ENCODE measurements at regions not wholly inside any gene's neighbourhood (a gene's known extent, or its start where the extent isn't known, plus 50 kb on each side); places are given as distances from the start of the nearest gene placed in this dataset.

DNA sequence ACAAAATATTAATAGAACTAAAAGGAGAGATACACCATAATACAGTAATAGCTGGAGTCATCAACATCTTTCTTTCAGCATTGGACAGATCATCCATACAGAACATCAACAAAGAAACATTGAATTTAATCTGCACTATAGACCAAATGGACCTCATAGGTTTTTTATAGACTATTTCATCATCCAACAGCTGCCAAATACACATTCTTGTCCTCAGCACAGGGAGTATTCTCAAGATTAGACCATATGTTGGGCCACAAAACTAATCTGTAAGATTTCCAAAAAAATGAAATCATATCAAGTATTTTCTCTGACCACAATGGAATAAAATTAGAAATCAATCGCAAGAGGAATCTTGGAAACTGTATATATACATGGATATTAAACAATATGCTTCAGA lies 86.9 kb downstream of the FSCB start:
- no peak overlapping the region for H3K27ac Mint-ChIP-seq
- no peak overlapping the region for H3K4me3 Mint-ChIP-seq
- TF ChIP-seq, protein P1, sequence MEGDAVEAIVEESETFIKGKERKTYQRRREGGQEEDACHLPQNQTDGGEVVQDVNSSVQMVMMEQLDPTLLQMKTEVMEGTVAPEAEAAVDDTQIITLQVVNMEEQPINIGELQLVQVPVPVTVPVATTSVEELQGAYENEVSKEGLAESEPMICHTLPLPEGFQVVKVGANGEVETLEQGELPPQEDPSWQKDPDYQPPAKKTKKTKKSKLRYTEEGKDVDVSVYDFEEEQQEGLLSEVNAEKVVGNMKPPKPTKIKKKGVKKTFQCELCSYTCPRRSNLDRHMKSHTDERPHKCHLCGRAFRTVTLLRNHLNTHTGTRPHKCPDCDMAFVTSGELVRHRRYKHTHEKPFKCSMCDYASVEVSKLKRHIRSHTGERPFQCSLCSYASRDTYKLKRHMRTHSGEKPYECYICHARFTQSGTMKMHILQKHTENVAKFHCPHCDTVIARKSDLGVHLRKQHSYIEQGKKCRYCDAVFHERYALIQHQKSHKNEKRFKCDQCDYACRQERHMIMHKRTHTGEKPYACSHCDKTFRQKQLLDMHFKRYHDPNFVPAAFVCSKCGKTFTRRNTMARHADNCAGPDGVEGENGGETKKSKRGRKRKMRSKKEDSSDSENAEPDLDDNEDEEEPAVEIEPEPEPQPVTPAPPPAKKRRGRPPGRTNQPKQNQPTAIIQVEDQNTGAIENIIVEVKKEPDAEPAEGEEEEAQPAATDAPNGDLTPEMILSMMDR (IDR thresholded peaks at IDR 0.05): no peak
- H3K36me3 Mint-ChIP-seq (ENCODE audit: low read depth): no peaks in the 10 kb centered on the region
- DNase-seq (no peak), ATAC-seq (ENCODE audit: low read depth) (no peak)
- ChIA-PET CTCF (no interaction called here), POLR2A (no interaction called here)
- H3K9me3 Mint-ChIP-seq: peaks cover 7% of the 10 kb centered on the region
- H3K4me1 Mint-ChIP-seq: no peaks in the 10 kb centered on the region
- H3K27me3 Mint-ChIP-seq: no peaks in the 10 kb centered on the region
- intact Hi-C loops (cut with micrococcal nuclease): no loop called here

DNA sequence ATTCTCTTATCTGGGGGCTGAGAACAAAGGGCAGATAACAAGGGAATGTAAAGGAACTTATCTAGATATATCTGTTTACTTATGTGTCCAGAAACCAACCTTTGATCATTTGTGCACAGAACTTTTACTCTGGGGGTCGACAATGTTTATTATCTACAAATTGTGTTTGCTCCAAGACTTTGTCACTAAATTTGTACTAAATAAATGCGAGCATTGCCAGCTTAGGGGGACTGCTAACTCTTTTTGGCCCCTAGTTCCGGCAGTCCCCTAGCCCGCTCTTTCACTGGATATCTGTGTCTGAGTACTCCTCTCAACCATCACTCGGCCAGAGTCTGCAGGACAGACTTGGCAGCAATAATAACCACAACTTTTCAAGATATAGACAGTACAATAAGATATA lies 88.2 kb downstream of the FSCB start:
- TF ChIP-seq, protein P1 (IDR thresholded peaks at IDR 0.05): no peak
- intact Hi-C loops (cut with micrococcal nuclease): no loop called here
- Mint-ChIP-seq H3K27ac (no peak overlapping the region), H3K27me3 (no peaks in the 10 kb centered on the region), H3K4me1 (no peaks in the 10 kb centered on the region), H3K9me3 (peaks cover 7% of the 10 kb centered on the region), H3K4me3 (no peak overlapping the region), H3K36me3 (ENCODE audit: low read depth) (no peaks in the 10 kb centered on the region)
- no peak for DNase-seq
- POLR2A ChIA-PET: no interaction called here
- no peak for ATAC-seq (ENCODE audit: low read depth)
- CTCF ChIA-PET: no interaction called here

DNA sequence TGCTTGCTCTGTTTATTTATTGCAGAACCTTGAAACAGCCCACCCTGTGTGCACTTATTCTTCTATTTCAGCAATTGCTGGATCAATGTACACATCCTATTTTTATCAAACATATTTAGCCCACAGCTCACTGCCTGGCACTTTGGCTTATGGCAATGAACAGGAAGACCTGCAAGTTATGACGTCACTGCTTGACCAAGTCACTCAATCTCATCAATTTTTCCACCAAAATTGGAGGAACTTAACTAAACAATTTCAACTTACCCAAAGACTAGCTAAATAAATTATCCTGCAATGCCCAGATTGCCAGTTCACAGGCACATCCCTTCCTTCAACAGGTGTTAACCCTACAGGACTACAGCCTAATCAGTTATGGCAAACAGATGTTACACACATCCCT lies 89.3 kb downstream of the FSCB start:
- CTCF ChIA-PET: no interaction called here
- no peaks in the 10 kb centered on the region for H3K4me1 Mint-ChIP-seq
- H3K4me3 Mint-ChIP-seq: no peak overlapping the region
- no peaks in the 10 kb centered on the region for H3K27me3 Mint-ChIP-seq
- ATAC-seq (ENCODE audit: low read depth): no peak
- H3K9me3 Mint-ChIP-seq: peaks cover 7% of the 10 kb centered on the region
- POLR2A ChIA-PET: no interaction called here
- no peak overlapping the region for H3K27ac Mint-ChIP-seq
- intact Hi-C loops (cut with micrococcal nuclease): no loop called here
- TF ChIP-seq, protein P1 (IDR thresholded peaks at IDR 0.05): no peak
- H3K36me3 Mint-ChIP-seq (ENCODE audit: low read depth): no peaks in the 10 kb centered on the region
- DNase-seq: no peak

DNA sequence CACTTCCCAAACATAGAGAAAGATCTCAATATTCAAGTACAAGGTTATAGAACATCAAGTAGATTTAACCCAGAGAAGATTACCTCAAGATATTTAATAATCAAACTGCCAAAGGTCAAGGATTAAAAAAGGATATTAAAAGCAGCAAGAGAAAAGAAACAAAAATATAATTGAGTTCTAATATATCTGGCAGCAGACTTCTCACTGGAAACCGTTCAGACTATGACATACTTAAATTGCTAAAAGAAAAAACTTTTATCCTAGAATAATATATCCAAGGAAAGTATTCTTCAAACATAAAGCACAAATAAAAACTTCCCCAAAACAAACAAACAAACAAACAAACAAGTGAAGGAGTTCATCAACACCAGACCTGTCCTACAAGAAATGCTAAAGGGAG lies 92.4 kb downstream of the FSCB start:
- Mint-ChIP-seq H3K4me1 (no peaks in the 10 kb centered on the region), H3K9me3 (peaks cover 7% of the 10 kb centered on the region), H3K27me3 (no peaks in the 10 kb centered on the region), H3K27ac (no peak overlapping the region), H3K36me3 (ENCODE audit: low read depth) (no peaks in the 10 kb centered on the region), H3K4me3 (no peak overlapping the region)
- ChIA-PET POLR2A (no interaction called here), CTCF (no interaction called here)
- TF ChIP-seq, protein P1 (IDR thresholded peaks at IDR 0.05): no peak
- intact Hi-C loops (cut with micrococcal nuclease): no loop called here
- DNase-seq (no peak), ATAC-seq (ENCODE audit: low read depth) (no peak)

DNA sequence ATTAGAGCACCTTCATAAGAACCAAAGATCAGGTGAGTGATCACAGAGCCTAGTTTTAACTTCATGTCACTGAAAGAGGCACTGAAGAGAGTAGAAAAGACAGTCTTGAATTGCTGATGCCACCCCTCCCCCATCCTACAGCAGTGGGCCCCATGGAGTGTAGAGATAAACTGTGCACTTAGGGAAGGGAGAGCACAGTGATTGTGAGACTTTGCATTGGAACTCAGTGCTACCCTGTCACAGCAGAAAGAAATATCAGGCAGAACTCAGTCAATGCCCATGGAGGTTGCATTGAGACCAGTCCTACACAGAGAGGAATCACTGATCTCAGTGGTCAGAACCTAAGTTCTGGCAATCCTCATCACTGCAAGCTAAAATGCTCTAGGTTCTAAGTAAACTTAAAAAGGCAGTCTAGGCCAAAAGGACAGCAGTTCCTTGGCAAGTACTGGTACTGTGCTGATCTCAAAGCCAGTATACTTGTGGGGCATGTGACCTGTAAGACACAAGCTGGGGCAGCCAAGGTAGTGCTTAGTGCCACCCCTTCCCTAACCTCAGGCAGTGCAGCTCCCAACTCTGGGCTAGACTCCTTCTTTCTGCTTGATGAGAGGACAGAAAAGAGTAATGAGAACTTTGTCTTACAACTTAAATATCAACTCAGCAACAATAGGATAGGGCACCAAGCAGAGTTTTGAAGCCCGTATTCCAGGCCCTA lies 94.1 kb downstream of the FSCB start:
- Mint-ChIP-seq H3K36me3 (ENCODE audit: low read depth) (no peaks in the 10 kb centered on the region), H3K27ac (no peak overlapping the region), H3K27me3 (no peaks in the 10 kb centered on the region), H3K9me3 (peaks cover 7% of the 10 kb centered on the region), H3K4me3 (no peak overlapping the region), H3K4me1 (no peaks in the 10 kb centered on the region)
- no peak for DNase-seq
- TF ChIP-seq, protein P1 (IDR thresholded peaks at IDR 0.05): no peak
- no peak for ATAC-seq (ENCODE audit: low read depth)
- ChIA-PET POLR2A (no interaction called here), CTCF (no interaction called here)
- intact Hi-C loops (cut with micrococcal nuclease): no loop called here
